ENCODE measurements at regions not wholly inside any gene's neighbourhood (a gene's known extent, or its start where the extent isn't known, plus 50 kb on each side); places are given as distances from the start of the nearest gene placed in this dataset.
"Not testable (repeated sequence)": the region's sequence is repeated elsewhere in the genome, so short reads cannot be mapped to it uniquely, and the experiment has no call there.

DNA sequence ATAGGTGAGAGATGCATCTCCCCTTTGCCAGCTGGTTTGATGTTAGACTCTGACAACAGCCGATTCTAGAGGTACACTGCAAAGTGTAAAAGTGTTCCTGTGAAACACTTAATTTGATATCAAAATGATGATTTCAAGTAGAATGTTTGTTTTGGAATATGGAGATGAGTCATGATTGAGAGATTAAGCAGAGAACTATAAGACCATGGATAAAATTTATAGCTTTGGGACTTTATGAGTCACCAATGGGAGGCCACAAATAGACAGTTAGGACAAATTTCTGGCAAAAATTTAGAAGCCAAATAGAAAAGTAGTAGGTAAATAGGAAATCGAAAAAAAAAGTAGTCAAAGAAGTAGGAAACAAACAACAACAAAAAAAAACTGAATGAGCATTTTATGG lies 672.5 kb downstream of the NSUN3 start:
- DNase-seq: no peak

DNA sequence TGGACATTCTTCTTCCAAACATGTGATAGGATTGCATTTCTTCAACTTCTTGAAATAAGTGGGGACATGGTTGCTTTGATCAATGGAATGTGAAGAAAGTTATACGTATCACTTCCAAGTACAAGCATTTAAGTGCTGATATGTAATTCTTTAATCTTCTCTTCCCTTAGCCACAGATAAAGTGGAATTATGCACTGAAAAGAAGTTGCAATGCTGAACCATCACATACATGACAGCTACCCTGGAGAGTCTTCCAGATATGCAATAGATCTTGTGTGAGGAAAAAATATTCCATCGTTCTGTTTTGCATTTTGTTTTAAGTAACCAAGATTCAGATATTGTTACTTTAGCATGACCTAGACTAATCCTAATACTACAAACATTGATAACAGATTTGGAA lies 674.3 kb downstream of the NSUN3 start:
- DNase-seq: no peak

DNA sequence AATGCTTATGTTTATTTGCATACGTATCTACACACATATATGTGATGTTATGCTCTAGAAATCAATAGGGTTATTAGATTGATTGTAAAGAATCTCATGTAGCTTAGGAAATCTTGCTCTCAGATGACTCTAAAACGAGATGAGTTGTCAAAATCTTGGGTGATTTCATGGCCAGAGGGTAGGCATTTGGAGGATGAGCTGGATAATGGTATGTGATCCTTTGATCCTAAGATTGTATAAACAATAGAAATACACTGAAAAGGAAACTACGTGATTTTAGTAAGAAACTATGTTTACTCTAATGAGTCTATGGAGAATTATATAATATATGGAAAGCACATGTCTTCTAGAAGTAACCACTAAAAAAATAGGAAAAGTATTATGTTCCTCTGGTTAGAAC lies 676.6 kb downstream of the NSUN3 start:
- no peak for DNase-seq

DNA sequence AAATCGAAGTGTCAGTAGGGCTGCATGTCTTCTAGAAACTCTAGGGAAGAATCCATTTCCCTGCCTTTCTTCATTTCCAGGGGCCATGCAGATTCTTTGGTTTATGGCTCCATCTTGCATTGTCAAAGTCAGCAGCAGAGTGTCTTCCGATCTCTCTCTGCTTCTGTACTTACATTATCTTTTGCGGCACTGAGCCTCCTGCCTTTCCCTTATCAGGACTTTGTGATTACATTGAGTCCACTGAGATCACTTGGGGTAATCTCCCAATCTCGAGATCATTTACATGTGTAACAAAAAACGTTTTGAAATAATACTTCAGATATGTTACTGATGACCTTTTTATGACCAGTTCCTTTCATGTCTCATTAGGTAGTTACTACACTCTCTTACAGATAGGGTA lies 695.9 kb downstream of the NSUN3 start:
- no peak for DNase-seq

DNA sequence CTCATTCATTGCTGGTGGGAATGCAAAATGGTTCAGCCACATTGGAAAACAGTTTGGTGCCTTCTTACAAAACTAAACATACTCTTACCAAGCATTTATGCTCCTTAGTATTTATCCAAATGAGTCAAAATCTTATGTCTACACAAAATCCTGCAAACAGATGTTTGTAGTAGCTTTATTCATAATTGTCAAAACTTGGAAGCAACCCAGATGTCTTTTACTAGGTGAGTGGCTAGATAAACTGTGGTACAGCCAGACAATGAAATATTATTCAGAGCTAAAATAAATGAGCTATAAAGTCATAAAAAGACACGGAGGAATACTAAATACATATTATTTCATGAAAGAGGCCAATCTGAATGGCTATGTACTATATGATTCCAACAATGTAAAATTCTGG lies 709.5 kb downstream of the NSUN3 start:
- no peak for DNase-seq

DNA sequence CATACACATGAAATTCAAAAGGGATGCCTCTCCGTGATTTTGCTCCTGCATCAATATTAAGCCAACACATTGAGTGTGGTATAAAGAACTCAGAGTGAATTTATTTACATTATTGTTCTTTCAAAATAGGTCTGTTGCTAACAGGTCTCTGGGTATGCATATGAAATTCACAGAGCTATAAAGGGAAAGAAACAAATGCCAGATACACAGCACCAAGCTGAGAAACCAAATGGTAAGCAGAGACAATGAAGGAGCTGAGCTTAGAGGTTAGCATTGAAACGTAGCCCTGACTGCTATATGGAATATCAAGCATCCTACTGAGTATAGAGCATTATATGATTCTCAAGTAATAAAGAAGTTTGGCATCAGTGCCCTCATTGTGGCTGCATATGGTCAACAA lies 712.9 kb downstream of the NSUN3 start:
- no peak for DNase-seq

DNA sequence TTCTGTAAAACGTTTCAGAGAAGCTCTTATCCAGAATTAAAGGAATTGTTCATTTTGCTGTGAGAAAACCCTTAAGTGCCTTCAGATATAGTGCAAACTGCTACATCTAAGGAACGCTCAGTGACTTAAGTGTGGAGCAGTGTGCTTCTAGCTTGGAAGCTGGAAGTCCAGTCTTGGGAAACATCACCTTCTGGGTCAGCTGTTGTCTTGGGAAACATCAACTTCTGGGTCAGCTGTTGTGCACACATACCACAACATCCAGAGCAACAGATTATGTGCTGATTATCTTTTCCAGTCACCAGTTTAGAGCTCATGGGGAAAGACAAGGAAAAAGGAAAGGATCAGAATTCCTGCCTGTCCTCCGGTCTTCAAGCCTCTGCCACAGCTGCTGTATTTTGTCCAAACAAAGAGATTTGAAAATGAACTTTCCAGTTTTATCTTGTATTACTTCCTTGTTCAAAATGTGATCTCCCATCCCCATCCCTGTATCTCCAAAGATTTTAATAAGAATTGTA lies 713.6 kb downstream of the NSUN3 start:
- no peak for DNase-seq

DNA sequence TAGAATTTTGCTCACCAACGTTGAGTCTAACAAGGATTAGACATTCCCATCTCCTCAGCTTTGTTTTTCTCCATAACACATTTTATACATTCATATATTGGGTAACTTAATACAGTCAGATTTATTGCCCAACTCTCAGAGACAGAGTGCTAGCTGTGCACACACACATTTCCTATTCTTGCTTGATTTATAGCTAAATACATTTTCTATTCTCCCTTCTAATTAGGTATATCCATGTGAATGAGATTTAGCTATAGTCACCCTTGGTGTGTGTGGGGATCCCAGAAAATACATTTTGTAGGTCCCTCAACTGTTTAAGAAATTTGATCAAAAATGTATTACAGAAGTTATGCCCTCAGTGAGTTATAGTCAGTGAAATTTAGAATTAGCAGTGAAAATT lies 715.4 kb downstream of the NSUN3 start:
- no peak for DNase-seq

DNA sequence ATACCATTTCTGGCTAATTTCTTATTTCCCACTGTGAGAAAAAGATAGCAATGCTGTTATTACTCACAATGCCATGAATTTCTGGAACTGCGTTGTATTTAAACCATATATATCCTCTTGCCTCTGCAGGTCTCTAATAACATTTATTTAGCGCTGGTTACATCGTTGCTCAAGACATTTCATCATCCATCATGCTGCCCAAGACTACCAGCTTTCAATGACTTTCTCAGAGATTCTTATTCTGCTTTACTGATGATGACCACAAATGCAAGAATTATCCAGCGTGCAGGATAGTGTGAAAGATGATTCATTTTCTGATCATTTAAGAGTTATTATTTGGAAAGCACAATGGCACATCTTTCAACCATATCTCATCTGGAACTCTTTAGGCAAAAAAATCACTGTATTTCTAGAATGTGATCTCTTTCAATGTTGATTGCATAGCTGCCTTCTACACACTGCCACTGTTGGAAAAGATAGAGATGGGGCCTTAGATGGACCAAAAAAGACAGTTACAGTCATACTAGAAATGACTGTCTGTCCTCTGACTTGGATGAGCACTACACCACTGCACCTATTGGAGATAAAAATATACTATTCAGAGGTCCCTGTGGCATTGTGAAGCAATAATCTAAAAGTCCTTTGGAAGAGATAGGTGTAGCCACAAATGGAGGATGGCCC lies 716.1 kb downstream of the NSUN3 start:
- DNase-seq: no peak

DNA sequence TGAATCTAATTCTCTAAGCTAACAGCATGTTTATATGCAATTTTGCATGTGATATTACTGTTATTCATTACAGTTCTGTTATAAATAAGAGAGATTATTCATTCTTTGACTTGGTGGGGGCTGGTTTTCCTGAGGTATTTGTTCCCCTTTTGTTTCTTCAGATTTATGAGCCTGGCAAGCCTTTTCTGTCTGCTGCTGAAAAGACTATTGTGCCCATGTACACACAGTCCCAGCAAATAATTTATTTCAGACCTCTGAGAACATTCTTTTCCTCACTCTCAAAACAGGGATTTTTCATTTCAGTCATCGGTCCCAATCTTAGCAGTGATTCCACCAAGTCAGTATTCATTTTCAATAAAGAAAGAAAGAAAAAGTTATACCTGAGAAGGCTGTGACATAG lies 716.8 kb downstream of the NSUN3 start:
- DNase-seq: no peak

DNA sequence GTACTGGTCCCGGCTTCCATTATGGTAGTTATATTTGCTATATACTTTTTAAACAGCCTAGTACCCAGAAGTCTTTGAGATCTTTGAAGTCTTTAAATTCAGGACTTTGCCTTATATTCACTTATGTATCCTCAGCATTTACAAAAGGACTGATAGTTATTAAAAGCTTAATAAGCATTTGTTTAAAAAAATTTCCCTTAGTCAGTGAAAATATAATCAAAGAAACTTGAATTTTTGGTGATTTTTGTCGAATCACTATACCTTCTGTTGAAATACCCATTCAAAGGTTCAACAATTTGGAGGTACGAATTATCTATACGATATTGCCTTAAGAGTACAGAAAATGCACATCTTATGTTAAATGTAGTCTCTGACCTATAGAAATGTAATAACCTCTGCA lies 721.4 kb downstream of the NSUN3 start:
- no peak for DNase-seq

DNA sequence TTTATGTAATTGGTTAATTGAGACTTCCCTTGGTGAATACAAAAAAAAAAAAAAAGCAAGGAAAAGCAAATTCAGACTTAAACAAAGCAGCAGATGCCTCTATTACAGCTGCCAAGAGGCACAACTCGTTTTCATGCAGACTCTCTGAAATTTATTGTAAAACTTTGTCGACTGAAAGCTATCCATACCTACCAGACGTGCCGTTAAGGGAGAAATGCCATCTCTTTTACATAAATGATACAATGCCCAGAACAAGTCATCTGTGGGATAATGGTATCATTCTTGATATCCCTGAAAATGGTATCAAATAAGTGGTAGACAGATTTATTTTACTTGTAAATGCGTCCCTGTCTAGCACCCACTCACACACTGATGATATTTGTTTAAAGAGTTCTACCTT lies 724.2 kb downstream of the NSUN3 start:
- DNase-seq: no peak

DNA sequence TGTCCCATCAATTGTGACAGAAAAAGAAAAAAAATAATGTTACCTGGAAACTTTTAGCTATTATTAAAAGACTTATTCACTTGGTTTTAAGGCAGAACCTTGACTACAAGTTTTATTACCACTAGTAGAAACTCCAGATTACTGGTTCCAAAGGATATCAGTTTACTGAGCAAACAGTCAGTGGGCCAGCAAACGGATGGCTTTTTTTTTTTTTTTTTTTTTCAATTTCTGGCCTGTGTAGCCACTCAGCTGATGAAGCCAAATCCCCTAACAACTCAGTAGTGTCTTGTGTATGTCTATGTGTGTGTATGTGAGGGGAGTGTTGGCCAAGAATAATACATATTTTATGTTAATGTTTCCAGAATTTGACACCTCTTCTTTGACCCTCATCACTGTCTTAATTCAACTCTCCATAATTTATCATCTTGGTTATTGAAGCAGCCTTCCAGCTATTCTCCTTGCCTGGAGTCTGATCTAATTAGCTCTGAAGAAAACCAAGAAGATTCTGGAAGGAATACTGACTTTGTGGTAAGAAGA lies 724.9 kb downstream of the NSUN3 start:
- DNase-seq: no peak

DNA sequence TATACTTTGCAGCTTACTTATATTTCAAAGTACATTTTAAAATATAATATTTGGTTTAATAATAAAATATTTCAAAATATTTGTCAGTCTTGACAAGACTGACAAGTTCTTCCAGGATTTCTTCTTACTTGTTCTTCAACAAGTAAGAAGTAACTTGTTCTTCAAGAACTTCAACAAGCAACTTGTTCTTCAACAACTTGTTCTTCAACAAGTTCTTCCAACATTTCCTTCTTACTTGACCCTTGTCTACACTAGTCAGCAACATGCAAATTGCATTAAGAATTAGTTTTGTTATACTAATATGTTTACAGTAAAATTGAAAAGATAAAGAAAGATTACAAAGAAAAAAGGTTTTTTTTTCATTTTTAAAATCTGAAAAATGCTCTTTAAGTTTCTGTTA lies 731.7 kb downstream of the NSUN3 start:
- DNase-seq: no peak

DNA sequence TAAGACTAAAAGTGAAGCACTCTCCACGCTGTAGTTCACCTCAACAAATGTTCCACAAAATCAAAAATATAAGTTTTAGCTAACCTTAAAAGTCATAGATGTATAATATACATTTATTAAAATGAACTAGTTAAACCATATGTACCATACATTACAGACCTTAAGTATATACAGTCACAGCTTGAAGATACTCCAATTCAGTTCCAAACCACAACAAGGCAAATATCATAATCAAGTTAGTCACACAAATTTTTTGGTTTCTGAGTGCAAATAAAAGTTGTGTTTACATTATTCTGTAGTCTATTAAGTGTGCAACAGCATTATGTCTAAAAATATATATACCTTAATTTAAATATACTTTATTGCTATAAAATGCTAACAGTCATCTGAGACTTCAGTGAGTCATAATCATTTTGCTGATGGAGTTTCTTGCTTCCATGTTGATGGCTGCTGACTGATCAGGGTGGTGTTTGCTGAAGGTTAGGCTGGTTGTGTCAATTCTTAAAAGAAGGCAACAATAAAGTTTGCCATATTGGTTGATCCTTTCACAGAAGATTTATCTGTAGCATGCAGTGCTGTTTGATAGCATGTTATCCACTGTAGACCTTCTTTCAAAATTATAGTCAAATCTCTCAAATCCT lies 736.7 kb downstream of the NSUN3 start:
- DNase-seq: no peak

DNA sequence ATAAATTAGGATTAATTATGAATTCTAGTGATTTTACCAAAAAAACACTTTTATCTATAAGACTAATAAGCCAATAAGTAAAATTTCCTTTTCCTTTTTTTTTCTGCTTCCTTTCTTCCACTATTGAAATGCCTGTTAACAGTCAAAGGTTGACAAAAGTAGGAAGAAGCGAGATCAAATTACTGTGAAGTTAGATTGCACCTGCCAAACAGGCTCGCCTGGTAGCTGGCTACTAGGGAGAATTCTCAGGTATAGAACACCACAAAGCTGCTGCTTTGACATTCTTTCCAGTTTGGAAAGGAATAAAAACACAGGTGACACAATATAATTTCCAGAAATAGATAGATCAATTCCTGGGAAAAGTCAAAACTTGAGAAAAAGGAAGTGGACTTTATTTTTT lies 749.0 kb downstream of the NSUN3 start:
- DNase-seq: no peak

DNA sequence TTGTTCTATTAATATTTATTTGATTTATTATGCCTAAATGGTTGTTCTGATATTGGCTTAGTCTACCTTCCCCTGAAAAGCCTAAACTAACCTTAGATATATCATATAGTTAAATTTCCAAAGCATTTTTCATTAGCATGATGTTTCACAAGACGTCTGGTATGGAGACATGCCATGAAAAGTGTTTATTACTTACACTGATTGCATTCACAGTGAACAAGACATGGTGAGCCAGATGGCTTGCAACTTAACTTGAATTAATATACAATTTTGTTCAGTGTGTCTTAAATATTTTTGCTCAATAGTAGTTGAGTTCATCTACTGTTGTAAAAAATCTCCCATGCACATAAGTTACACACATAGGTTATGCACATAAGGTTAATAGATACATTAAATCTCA lies 758.4 kb downstream of the NSUN3 start:
- no peak for DNase-seq

DNA sequence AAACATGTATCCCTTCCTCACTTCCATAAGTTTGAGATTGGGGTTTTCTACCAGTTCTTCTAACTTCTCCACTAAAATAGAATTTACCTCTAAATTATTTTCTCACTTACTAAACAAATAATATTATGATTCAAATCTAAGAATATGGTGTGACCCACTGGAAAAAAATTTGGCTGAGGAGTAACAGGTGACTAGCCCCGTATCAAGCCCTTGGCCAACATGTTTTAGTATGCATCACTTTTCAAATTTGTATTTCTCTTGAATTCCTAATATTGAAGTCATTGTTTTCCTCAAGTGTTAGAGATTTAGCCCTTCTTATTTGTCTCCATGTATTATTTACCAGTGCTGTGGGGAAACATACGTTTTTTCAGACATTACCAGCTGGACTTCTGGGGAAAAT lies 759.4 kb downstream of the NSUN3 start:
- no peak for DNase-seq

DNA sequence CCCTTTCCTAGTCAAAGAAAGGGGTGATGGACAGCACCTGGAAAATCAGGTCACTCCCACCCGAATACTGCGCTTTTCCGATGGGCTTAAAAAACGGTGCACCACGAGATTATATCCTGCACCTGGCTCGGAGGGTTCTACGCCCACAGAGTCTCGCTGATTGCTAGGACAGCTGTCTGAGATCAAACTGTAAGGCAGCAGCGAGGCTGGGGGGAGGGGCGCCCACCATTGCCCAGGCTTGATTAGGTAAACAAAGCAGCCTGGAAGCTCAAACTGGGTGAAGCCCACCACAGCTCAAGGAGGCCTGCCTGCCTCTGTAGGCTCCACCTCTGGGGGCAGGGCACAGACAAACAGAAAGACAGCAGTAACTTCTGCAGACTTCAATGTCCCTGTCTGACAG lies 783.4 kb downstream of the NSUN3 start:
- DNase-seq: not testable (repeated sequence)

DNA sequence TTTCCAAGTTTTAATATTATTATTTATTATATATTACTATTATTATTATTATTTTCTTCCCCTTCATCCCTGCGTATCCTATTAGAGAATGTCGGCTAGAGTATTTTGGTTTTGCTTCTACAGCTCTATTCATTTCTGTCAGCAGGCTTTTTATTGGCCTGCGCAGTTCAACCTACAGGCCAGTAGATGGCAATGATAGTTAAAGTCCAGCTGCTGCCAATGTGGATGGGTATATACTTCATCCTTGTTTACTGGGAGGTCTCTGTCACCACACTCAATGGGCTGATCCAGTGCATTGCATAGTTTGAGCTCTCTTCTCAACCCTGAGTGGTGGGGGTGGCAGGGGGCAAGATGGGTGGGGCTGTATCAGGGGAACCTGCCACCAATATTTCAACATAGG lies 799.8 kb downstream of the NSUN3 start:
- DNase-seq: no peak

DNA sequence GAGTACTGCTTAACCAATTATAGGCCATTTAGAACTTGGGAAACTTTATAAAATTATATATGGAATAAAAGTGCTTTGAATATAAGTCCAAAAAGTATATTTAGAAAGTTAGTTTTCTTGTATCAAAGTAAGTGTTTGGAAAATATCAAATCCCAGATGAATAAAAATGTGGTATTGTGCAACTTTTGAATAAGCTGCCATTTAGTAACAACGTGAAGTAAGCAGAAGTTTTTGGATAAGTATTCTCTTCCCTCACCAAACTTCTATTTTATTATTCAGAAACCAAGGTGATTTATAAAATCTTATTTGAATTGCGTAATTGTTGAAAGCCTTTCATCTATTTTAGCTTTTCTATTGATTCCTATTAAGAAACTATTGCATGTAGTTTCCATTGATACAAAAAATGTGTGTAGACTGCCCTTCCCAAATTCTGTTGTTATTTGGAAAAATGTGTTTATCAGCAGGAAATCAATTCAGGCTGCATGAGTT lies 806.2 kb downstream of the NSUN3 start:
- no peak for DNase-seq

DNA sequence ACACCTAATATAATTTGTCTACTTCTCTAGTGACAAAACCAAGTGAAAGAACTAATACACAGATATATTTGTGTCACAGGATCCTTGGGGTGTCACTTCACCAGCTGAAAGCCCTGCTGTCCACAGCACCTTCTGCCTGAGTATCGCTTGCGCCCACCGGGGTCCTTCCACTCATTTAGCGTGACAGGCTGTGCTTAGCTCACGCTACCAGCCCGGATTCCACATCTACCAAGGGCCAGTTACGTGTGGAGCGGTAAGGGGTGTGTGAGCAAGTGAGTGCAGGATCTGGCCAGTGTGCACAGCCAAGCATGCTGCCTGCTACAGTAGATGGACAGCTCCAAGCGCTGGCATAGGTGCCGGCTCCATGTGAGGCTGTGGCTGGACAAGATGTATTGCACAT lies 810.9 kb downstream of the NSUN3 start:
- no peak for DNase-seq

DNA sequence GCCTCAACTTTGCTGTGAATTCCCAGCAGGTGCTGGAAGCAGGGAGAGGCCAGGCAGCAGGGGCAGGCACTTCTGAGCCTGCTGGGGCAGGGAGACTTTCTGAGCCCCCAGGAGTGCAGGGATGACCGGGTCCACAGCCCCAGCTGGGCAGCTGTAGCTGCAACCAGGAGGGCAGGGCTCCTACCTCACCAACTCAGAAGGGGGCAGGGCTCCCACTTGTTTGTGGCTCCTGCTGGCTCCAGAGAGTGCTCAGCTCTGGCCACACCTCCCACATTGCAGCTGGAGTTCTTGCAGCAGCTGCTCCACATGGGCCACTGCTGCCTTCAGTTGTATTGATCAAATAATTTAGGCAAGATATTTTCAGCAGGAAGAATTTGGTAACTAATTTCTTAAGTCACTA lies 812.3 kb downstream of the NSUN3 start:
- no peak for DNase-seq

DNA sequence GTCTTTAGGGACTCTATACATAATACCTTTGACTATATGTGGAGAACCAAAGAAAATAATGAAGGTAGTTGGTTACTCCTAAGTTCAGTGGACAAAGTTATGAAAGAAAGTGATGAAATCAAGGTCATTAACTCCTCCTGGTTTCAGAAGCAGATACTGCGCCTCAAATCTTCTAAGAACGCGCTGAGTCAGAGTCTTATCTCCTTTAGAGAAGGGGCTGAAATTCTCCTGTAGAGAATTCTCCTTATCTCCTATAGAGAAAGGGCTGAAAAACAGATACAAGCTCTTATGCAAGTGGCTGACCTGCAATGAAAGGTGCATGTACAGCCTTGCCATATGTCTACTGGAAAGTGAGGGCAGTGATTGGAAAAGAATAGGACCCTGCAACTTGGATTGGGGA lies 824.2 kb downstream of the NSUN3 start:
- no peak for DNase-seq

DNA sequence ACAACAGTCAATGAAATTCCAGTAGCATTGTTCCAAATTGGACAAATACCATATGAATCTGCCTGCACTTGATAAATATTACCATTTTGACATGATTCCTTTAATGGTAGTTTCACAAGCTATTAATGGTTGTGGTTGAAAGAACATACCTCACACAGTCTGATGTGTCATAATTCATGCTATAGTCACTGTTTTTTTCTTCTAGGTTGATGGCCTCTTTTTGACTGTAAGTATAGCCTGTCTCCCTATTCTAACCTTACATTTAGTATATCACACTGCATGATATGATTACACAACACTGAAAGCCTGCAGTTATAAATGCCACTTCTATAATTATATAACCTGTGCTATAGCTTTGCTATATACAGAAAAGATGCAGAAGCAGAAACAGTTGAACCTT lies 834.1 kb downstream of the NSUN3 start:
- no peak for DNase-seq

All from right hindlimb (tissue), 1 donor.